ENCODE measurements at regions not wholly inside any gene's neighbourhood (a gene's known extent, or its start where the extent isn't known, plus 50 kb on each side); places are given as distances from the start of the nearest gene placed in this dataset.
A peak's percentile ranks its signal among the peaks of the same experiment; 100 is the strongest.
"Not testable (repeated sequence)": the region's sequence is repeated elsewhere in the genome, so short reads cannot be mapped to it uniquely, and the experiment has no call there.

DNA sequence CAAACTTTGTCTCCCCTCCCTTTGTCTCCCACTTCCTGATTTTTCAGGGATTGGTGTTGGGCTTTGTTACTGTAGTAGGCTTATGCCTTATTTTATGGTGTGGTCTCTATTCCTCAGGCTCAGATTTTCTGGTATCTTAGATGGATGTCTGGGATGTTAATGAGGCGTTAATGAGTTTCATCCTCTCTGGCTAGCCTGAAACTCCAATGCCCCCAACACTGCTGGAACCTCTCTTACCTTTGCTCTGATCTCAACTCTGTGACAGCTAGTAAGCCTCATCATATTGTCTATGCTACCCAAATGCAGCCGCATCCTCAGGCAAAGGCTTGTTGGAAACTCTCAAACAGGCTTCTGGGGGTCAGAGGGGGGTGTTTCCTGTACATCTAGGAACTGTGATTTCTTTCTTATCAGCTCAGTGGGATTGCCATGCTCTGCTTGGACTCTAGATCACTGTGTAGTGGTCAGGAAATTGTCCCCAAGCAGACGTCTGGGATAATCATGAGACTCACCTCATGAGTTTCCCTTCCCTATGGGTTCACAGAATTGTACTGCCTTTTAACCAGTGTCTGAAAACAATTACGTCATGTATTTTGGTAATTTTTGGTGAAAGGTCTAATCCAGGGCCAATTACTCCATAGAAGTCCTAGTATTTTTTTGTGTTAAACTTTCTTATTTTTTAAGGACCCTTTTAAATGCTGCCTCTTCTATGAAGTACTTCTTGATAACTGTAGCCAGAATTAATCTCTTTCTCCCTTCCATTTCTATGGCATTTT is 88.8 kb upstream of the TRPC7 start:
- no peak for DNase-seq

DNA sequence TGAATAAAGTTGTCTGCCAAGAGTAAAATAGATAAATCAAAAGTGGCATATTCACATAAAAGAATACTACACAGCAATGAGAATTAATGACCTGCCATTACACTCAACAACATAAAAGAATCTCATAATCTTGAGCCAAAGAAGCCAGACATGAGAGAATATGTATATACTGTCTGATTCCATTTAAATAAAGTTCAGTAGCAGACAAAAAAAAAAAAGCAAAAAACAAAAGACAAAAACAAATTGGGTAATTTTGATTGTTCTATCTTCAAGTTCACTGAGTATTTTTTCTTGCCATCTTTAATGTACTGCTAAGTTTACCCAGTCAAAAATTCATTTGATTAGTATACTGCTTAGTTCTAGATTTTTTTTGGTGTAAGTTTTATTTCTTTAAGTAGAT is 87.9 kb upstream of the TRPC7 start:
- DNase-seq: no peak

DNA sequence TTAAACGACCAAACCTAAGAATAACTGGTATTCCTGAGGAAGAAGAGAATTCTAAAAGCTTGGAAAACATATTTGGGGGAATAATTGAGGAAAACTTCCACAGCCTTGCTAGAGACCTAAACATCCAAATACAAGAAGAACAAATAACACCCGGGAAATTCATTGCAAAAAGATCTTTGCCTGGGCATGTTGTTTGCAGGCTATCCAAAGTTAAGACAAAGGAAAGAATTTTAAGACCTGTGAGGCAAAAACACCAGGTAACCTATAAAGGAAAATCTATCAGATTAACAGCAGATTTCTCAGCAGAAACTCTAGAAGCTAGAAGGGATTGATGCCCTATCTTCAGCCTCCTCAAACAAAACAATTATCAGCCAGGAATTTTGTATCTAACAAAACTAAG is 82.2 kb upstream of the TRPC7 start:
- not testable (repeated sequence) for DNase-seq

DNA sequence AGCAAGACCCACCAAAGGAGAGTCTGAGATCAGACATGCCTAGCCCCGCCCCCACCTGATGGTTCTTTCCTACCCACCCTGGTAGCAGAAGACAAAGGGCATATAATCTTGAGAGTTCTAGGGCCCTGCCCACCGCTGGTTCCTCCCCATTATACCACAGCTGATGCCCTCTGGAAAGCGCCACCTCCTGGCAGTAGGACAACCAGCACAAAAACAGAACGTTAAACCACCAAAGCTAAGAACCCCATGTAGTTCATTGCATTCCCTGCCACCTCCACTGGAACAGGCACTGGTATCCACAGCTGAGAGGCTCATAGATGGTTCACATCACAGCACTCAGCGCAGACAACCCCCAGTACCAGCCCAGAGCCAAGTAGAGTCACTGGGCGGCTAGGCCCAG is 81.2 kb upstream of the TRPC7 start:
- no peak for DNase-seq

DNA sequence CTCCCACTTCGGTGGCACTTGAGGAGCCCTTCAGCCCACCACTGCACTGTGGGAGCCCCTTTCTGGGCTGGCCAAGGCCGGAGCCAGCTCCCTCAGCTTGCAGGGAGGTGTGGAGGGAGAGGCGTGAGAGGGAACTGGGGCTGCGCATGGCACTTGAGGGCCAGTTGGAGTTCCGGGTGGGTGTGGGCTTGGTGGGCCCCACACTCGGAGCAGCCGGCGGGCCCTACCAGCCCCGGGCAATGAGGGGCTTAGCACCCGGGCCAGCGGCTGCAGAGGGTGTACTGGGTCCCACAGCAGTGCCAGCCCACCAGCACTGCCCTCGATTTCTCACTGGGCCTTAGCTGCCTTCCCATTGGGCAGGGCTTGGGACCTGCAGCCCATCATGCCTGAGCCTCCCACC is 78.8 kb upstream of the TRPC7 start:
- DNase-seq: not testable (repeated sequence)

DNA sequence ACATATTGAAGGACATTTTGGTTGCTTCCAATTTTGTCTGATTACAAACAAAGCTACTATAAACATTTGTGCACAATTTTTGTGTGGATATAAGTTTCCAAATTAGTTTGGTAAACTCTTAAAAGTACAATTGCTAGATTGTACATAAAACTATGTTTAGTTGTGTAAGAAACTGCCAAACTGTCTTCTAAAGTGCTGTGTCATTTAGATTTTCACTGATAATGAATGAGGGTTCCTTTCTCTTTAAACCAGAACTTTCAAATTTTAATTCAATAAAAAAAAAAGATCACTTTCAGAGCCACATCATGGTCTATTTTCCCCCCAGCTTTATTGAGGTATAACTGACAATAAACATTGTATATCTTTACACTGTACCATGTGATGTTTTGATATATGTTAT is 74.0 kb upstream of the TRPC7 start:
- no peak for DNase-seq

DNA sequence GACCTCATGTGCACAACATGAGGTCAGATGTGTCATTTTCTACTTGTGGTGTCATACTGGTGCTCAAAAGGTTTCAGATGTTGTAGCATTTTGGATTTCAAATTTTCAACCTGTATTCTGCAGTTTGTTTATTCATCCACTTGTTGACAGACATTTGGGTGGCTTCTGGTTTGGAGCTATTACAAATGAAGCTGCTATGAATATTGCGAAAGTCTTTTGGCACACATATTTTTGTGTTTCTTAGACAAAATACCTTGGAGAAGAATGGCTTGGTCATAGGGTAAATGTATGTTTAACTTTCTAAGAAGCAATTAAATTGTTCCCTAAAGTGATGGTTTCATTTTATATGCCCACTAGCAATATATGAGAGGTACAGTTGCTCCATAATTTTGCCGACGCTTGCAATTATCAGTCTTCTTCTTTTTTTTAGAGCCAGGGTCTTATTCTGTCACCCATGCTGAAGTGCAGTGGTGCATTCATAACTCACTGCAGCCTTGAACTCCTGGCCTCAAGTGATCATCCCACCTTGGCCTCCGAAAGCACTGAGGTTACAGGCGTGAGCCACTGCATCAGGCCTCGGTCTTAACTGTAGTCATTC is 70.7 kb upstream of the TRPC7 start:
- no peak for DNase-seq

DNA sequence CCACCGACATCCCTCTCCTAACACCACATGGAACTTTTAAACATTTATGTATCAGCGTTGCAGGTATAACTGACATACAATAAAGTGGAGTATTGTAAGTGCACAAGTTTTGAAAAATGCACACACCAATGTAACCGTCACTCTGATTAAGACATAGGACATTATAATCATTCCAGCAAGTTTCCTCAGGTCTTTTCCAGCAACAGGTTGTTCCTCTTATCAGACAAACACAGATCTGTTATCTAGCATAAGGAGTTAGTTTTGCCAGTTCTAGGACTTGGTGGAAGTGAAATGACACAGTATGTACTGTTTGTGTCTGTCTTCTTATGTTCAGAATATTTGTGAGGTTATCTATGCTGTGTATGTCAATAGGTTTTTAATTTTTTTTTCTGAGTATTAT is 69.5 kb upstream of the TRPC7 start:
- DNase-seq: no peak

DNA sequence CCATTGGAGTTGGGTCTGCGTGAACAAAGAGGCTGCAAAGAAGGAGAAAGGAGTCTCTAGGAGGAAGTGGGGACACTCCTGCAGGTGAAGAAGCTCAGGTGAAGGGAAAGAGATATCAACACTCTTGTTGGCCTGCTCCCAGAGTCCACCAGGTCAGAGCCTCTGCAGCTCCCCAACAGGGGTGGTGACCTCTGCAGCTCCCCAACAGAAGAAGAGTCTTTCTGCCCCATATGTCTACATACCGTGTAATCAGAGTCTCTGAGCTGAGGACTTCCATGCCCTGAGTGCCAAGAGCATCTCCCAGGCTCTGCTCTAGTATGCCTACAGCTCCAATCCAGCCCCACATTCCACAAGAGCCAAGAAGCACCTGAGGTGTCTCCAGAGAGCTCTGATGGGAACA is 67.4 kb upstream of the TRPC7 start:
- DNase-seq: no peak

DNA sequence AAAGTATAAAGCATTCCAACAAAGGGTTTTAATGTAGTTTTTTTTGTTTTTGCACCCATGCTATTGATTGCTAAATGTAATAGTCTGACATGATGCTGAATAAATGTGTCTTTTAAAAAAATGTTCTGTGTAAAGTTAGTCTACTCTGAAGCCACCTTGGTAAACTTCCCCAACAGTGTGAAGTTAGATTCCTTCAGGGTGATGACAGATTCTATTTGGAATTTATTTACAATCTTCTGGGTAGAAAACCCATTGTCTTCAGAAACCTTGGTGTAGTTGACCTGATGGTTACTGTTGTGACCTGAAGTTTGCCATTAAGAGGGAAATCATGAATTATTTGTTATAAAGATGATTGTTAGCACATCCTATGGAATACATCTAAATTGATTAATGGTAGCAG is 64.7 kb upstream of the TRPC7 start:
- no peak for DNase-seq

DNA sequence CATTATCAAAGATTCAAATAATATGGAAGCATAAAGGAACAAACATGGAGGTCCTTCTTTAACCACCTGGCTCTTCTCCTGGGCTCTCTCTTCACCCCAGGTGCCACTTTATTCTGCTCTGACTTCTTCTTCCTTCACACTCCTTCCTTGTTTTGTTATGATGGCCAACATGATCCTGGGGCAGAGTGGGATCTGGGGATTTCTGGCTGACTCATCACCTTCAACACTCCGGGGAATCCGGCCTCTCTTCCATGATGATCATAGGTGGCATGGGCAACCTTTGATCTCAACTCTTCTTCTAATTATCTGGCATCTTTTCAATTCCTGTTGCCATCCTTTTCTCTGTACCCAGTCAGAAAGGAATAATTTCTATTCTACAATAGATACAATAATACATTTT is 62.1 kb upstream of the TRPC7 start:
- no peak for DNase-seq

DNA sequence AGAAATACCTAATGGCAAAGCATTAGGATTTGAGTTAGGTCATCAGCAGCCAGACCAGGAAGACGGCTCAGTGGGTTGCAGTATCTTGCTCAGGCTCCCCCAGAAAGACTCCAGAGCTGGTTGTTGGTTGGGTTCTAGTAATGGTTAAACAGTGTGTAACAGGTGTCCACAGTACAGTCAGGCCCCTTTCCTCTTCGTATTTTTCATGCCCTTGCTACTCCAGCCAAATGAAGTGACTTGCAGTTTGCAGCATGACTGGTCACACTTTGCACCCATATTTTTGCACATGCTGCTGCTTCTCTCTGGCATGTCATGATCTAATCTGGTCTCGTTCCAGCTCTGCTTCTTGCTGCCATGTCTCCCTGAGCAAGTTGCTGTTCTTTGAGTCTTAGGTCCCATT is 60.6 kb upstream of the TRPC7 start:
- no peak for DNase-seq

DNA sequence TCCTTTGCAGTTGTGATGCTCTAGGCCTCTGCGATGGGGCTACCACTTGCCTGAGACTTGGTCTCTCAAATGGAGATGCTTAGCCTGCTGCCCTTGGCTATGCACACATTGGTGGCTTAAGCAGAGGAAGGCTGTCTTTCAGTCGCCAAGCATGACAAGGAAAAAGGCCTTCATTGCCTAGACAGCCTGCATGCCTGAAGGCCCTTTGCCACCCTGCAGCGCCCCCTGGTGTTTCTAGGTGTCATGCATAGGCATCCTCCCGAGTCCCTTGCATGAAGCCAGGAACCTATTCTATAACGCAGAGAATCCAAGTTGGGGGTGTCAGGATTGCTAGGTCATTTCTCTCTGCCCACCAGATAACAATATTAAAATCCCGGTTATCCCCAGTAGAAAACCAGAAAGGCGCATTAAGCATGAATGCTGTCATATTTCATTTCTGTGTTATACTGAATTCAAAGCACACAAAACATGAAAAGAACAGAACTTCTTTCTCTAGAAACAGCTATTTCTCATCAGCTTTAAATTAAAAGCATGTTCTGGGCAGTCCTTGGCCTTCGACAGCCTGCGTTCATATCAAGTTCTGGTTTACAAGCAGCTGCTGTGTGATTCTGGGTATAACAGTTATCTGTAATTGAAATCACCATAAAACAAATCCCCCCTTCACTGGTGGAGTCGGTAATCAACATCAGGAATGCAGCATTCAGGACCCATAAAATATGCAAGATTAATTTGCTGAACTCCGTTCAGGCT is 59.7 kb upstream of the TRPC7 start:
- peak; percentile 56 for DNase-seq

DNA sequence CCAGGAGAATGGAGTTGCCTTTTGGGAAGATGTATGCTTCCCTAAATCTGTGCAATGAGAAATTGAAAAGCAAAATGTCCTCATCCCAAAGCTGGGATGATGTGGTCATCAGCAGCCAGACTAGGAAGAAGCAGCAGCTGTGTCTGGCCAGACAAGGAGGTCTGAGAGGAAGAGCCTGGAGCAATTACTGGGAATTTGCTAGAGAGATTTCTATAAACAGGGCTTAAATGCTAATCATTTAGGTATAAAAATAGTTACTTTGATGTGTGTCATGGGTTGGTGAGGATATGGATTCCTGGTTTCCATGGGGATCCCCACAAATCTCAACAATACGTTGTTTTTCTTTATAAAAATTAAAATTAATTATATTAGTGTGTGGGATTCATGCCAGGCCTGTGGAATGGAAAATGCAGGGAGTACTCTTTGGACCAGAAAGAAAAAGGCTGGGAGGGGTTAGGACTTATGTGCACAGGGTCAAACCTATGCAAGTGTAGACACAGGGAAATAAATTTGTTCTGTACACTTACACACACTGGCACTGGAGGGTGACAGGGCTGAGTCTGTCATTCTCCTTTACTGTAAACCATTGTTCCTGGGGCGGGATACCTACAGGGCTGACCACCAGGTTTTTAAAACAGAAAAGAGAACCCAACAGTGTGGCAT is 58.7 kb upstream of the TRPC7 start:
- no peak for DNase-seq

DNA sequence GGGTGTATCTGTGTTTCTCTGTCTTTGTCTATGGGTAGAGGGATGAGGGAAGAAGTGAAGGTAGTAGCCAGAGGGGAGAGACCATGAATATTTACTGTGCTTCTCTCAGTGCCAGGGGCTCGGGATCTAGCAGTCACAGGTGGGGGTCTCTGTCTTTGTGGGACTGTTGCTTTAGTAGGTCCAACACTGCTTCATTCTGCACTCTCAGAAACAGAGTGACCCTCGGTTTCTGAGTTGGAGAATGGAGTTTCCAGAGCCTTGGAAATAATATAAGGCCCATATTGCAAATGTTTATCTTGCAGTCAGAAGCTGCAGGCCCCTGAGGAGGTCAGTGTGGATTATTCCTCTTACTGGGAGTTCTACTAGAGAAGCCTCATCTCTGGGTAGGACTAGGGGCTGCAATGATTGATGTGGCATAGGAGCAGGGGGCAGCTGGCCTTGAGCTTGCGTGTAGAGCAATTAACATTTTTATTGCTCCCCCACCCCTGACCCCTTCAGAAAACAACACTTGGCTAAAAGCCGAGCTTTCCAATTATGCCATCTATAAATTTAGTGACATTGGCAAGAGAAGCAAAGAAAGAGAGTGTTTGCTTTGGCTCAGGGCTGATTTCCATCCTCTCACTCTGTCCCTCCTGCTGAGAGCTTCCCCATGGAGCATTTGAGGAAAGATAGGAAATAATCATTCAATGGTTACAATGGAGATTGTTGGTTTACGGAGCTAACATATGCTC is 55.0 kb upstream of the TRPC7 start:
- DNase-seq: peak; percentile 67

DNA sequence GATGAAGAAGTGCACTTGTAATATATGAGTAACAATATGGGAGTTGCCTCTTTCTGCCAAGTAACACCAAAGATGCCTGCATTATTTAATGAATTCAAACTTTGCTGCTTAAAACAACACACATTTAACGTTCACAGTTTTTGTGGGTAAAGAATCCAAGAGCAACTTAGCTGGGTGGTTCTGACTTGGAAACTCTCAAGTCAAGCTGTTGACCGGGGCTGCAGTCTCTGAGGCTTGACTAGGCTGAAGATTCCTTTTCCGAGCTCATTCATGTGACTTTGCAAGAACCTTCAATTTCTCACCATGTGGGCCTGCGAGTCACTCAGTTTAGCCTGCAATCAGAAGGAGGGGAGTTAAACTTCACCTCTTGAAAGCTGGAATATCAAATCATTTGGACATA is 53.0 kb upstream of the TRPC7 start:
- no peak for DNase-seq
